ENCODE measurements at regions not wholly inside any gene's neighbourhood (a gene's known extent, or its start where the extent isn't known, plus 50 kb on each side); places are given as distances from the start of the nearest gene placed in this dataset.

- no peak for TF ChIP-seq HOXD1 (CRISPR knock-in tag; IDR thresholded peaks at IDR 0.05)
- TF ChIP-seq NFE2 (CRISPR knock-in tag; IDR thresholded peaks at IDR 0.05) = no peak
- no peak for TF ChIP-seq CSRNP2 (CRISPR knock-in tag; conservative IDR thresholded peaks at IDR 0.05; ENCODE audit: low read depth)
- no peak for TF ChIP-seq MZF1 (CRISPR knock-in tag; IDR thresholded peaks at IDR 0.05; ENCODE audit: borderline replicate concordance)
- TF ChIP-seq ZNF589 (CRISPR knock-in tag; conservative IDR thresholded peaks at IDR 0.05) = no peak
- TF ChIP-seq E2F5 (CRISPR knock-in tag; conservative IDR thresholded peaks at IDR 0.05) = no peak
- TF ChIP-seq HDAC2 (CRISPR knock-in tag; IDR thresholded peaks at IDR 0.05) = peak; percentile 95
- no peak for TF ChIP-seq SYNCRIP (IDR thresholded peaks at IDR 0.05; ENCODE audit: insufficient read depth, low read depth, low read length)
- TF ChIP-seq SRF (IDR thresholded peaks at IDR 0.05; ENCODE audit: low read depth, low read length) = 0 out of 2 replicates have a peak, but pooled peaks have one; percentile 7
- TF ChIP-seq MAFK (conservative IDR thresholded peaks at IDR 0.05 in 1 of 2, IDR thresholded peaks at IDR 0.05 in 1 of 2; ENCODE audit: low read length in 2 of 2) = no peak
- TF ChIP-seq MXD1 (CRISPR knock-in tag; IDR thresholded peaks at IDR 0.05) = no peak
- TF ChIP-seq HNRNPL (IDR thresholded peaks at IDR 0.05; ENCODE audit: low read depth, low read length) = no peak
- no peak for TF ChIP-seq PLRG1 (conservative IDR thresholded peaks at IDR 0.05)
- no peak for TF ChIP-seq ZNF724P (CRISPR knock-in tag; IDR thresholded peaks at IDR 0.05; ENCODE audit: borderline replicate concordance)
- 0 out of 2 replicates have a peak, but pooled peaks have one; percentile 45 for TF ChIP-seq ZNF3 (CRISPR knock-in tag; IDR thresholded peaks at IDR 0.05)
- TF ChIP-seq GMEB1 (CRISPR knock-in tag; IDR thresholded peaks at IDR 0.05; ENCODE audit: borderline replicate concordance) = no peak
- no peak for TF ChIP-seq PRDM10 (CRISPR knock-in tag; IDR thresholded peaks at IDR 0.05; ENCODE audit: low read depth)
- TF ChIP-seq U2AF1 (optimal IDR thresholded peaks at IDR 0.05; ENCODE audit: low read depth, low read length) = peak; percentile 40
- no peak for TF ChIP-seq YY1 (IDR thresholded peaks at IDR 0.05; ENCODE audit: insufficient read depth, insufficient replicate concordance, low read depth, low read length)
- TF ChIP-seq SNAPC5 (CRISPR knock-in tag; IDR thresholded peaks at IDR 0.05; ENCODE audit: borderline replicate concordance) = no peak
- no peak; the same call in 1 of the 2 replicates for TF ChIP-seq ZNF292 (CRISPR knock-in tag; IDR thresholded peaks at IDR 0.05; ENCODE audit: borderline replicate concordance, low read depth)
Measured at GRCh38 chr5:135157421-135158313, 123.6 kb upstream of the PITX1 start (continued).

All from HepG2 (cell line).